ENCODE measurements at regions not wholly inside any gene's neighbourhood (a gene's known extent, or its start where the extent isn't known, plus 50 kb on each side); places are given as distances from the start of the nearest gene placed in this dataset.

- TF ChIP-seq POLR2A (IDR thresholded peaks at IDR 0.05; ENCODE audit: low read length) = no peak
- no peak for TF ChIP-seq GATA1 (IDR thresholded peaks at IDR 0.05; ENCODE audit: low read depth, low read length)
These were observed 72.6 kb upstream of the INSIG1 start for GRCh38 chr7:155225095-155225494.

All from erythroblast (primary cell).